ENCODE measurements at regions not wholly inside any gene's neighbourhood (a gene's known extent, or its start where the extent isn't known, plus 50 kb on each side); places are given as distances from the start of the nearest gene placed in this dataset.

- H3K4me3 ChIP-seq (replicated peaks; ENCODE audit: low read depth, low read length), result no peak overlapping the region
- no peak for TF ChIP-seq CTCF (IDR thresholded peaks at IDR 0.05; ENCODE audit: low read depth, low read length, missing control alignments)
- no peak for DNase-seq (ENCODE audit: extremely low read depth, low read depth)
Measured at GRCh38 chr7:81410471-81411117, 359.3 kb downstream of the HGF start.

GRCh38 chr7:81408728-81409127 lies 361.1 kb downstream of the HGF start:
- H3K4me3 ChIP-seq (replicated peaks; ENCODE audit: low read depth, low read length), result no peak overlapping the region
- no peak for DNase-seq (ENCODE audit: extremely low read depth, low read depth)
- no peak for TF ChIP-seq CTCF (IDR thresholded peaks at IDR 0.05; ENCODE audit: low read depth, low read length, missing control alignments)

- no peak for TF ChIP-seq CTCF (IDR thresholded peaks at IDR 0.05; ENCODE audit: low read depth, low read length, missing control alignments)
- DNase-seq (ENCODE audit: extremely low read depth, low read depth), result peak; percentile 21
- H3K4me3 ChIP-seq (replicated peaks; ENCODE audit: low read depth, low read length), result no peak overlapping the region
Measured at GRCh38 chr7:81407094-81407493, 362.8 kb downstream of the HGF start.

GRCh38 chr7:81404669-81405068 lies 365.2 kb downstream of the HGF start:
- no peak overlapping the region for H3K4me3 ChIP-seq (replicated peaks; ENCODE audit: low read depth, low read length)
- no peak for DNase-seq (ENCODE audit: extremely low read depth, low read depth)
- TF ChIP-seq CTCF (IDR thresholded peaks at IDR 0.05; ENCODE audit: low read depth, low read length, missing control alignments), result no peak

- H3K4me3 ChIP-seq (replicated peaks; ENCODE audit: low read depth, low read length), result no peak overlapping the region
- no peak for DNase-seq (ENCODE audit: extremely low read depth, low read depth)
- no peak for TF ChIP-seq CTCF (IDR thresholded peaks at IDR 0.05; ENCODE audit: low read depth, low read length, missing control alignments)
Measured at GRCh38 chr7:81402227-81402626, 367.6 kb downstream of the HGF start.

- no peak for TF ChIP-seq CTCF (IDR thresholded peaks at IDR 0.05; ENCODE audit: low read depth, low read length, missing control alignments)
- no peak overlapping the region for H3K4me3 ChIP-seq (replicated peaks; ENCODE audit: low read depth, low read length)
- no peak for DNase-seq (ENCODE audit: extremely low read depth, low read depth)
Measured at GRCh38 chr7:81399471-81399870, 370.4 kb downstream of the HGF start.

GRCh38 chr7:81394029-81394428 lies 375.8 kb downstream of the HGF start:
- H3K4me3 ChIP-seq (replicated peaks; ENCODE audit: low read depth, low read length), result no peak overlapping the region
- DNase-seq (ENCODE audit: extremely low read depth, low read depth), result no peak
- TF ChIP-seq CTCF (IDR thresholded peaks at IDR 0.05; ENCODE audit: low read depth, low read length, missing control alignments), result no peak

Data from HFF-Myc (cell line).